Trophoblast cell (in vitro differentiated cells and primary cell): ENCODE measurements at regions not wholly inside any gene's neighbourhood (a gene's known extent, or its start where the extent isn't known, plus 50 kb on each side); places are given as distances from the start of the nearest gene placed in this dataset.
A peak's percentile ranks its signal among the peaks of the same experiment; 100 is the strongest.

Experiments used
- DNase-seq, 2 donors: peaks; one replicate each; pipeline ENCODE4 v3.0.0-alpha.2; 2016
- H2AFZ ChIP-seq: 2 replicates; pipeline ENCODE4 v1.6.1; 2013; ENCODE audit warnings: low read length, moderate library complexity, mild to moderate bottlenecking; ENCODE audit not compliant: insufficient read depth, poor library complexity
- H2AK5ac ChIP-seq: 2 replicates; pipeline ENCODE4 v1.6.1; 2013; ENCODE audit warnings: mild to moderate bottlenecking, low read length
- H2BK120ac ChIP-seq: 2 replicates; pipeline ENCODE4 v1.6.1; 2013; ENCODE audit warnings: low read length, mild to moderate bottlenecking, moderate library complexity; ENCODE audit not compliant: insufficient read depth, poor library complexity
- H2BK12ac ChIP-seq: 2 replicates; pipeline ENCODE4 v1.6.1; 2013; ENCODE audit warnings: mild to moderate bottlenecking, low read length, moderate library complexity
- H2BK5ac ChIP-seq: 2 replicates; pipeline ENCODE4 v1.6.1; 2013; ENCODE audit warnings: low read length, low read depth, moderate library complexity, mild to moderate bottlenecking; ENCODE audit not compliant: poor library complexity
- H3K14ac ChIP-seq: 2 replicates; pipeline ENCODE4 v1.6.1; 2013; ENCODE audit warnings: mild to moderate bottlenecking, low read length
- H3K18ac ChIP-seq: 2 replicates; pipeline ENCODE4 v1.6.1; 2013; ENCODE audit warnings: mild to moderate bottlenecking, low read length
- H3K23ac ChIP-seq: 2 replicates; pipeline ENCODE4 v1.6.1; 2013; ENCODE audit warnings: low read length
- H3K27ac ChIP-seq: 2 replicates; pipeline ENCODE4 v1.5.1; 2013; ENCODE audit warnings: low read depth, mild to moderate bottlenecking, inconsistent platforms, low read length, moderate library complexity
- H3K27me3 ChIP-seq: 2 replicates; pipeline ENCODE4 v1.6.1; 2013; ENCODE audit warnings: inconsistent platforms, mild to moderate bottlenecking, low read length, moderate library complexity; ENCODE audit not compliant: insufficient read depth
- H3K36me3 ChIP-seq, 2 experiments: 1 replicate in 1 of 2; 2 replicates in 1 of 2; pipeline ENCODE4 v1.6.1; 2013; ENCODE audit warnings: low read length in 2 of 2, mild to moderate bottlenecking in 2 of 2, moderate library complexity in 1 of 2; ENCODE audit not compliant: insufficient read depth in 2 of 2, control insufficient read depth in 1 of 2
- H3K4ac ChIP-seq: 2 replicates; pipeline ENCODE4 v1.6.1; 2013; ENCODE audit warnings: low read depth, mild to moderate bottlenecking, low read length, moderate library complexity
- H3K4me1 ChIP-seq, 2 experiments: 1 replicate in 1 of 2; 2 replicates in 1 of 2; pipeline ENCODE4 v1.6.1; 2013; ENCODE audit warnings: low read length in 2 of 2, mild to moderate bottlenecking in 2 of 2, moderate library complexity in 1 of 2; ENCODE audit not compliant: insufficient read depth in 2 of 2, control insufficient read depth in 1 of 2
- H3K4me2 ChIP-seq: 2 replicates; pipeline ENCODE4 v1.6.1; 2013; ENCODE audit warnings: inconsistent platforms, mild to moderate bottlenecking, low read length, moderate library complexity
- H3K4me3 ChIP-seq: 2 replicates; pipeline ENCODE4 v1.5.1; 2013; ENCODE audit warnings: mild to moderate bottlenecking, low read depth, low read length, inconsistent platforms
- H3K79me1 ChIP-seq: one replicate; pipeline ENCODE4 v1.6.1; 2013; ENCODE audit warnings: low read length
- H3K79me2 ChIP-seq: 2 replicates; pipeline ENCODE4 v1.6.1; 2013; ENCODE audit warnings: low read length, mild to moderate bottlenecking; ENCODE audit not compliant: control insufficient read depth, insufficient read depth, poor library complexity
- H3K9ac ChIP-seq: 2 replicates; pipeline ENCODE4 v1.6.1; 2013; ENCODE audit warnings: mild to moderate bottlenecking, low read length
- H3K9me3 ChIP-seq: 2 replicates; pipeline ENCODE4 v1.6.1; 2013; ENCODE audit warnings: low read depth, mild to moderate bottlenecking, control low read depth, inconsistent platforms, low read length; ENCODE audit not compliant: insufficient read depth
- H4K12ac ChIP-seq: 2 replicates; pipeline ENCODE4 v1.6.1; 2013; ENCODE audit warnings: low read depth, mild to moderate bottlenecking, low read length, moderate library complexity
- H4K8ac ChIP-seq: 2 replicates; pipeline ENCODE4 v1.6.1; 2013; ENCODE audit warnings: low read depth, mild to moderate bottlenecking, low read length, moderate library complexity
- H4K91ac ChIP-seq: one replicate; pipeline ENCODE4 v1.6.1; 2013; ENCODE audit warnings: low read depth, mild to moderate bottlenecking, low read length, moderate library complexity
- WGBS: extraction: QIAGEN DNeasy Blood & Tissue Kit; methylation state at CpG from one replicate; pipeline ENCODE4 v1.1.7; 2013; ENCODE audit warnings: missing lambda C conversion rate; ENCODE audit not compliant: insufficient read length, insufficient coverage; ENCODE audit errors: extremely low coverage; 5-methylcytosine and 5-hydroxymethylcytosine counted together

DNA sequence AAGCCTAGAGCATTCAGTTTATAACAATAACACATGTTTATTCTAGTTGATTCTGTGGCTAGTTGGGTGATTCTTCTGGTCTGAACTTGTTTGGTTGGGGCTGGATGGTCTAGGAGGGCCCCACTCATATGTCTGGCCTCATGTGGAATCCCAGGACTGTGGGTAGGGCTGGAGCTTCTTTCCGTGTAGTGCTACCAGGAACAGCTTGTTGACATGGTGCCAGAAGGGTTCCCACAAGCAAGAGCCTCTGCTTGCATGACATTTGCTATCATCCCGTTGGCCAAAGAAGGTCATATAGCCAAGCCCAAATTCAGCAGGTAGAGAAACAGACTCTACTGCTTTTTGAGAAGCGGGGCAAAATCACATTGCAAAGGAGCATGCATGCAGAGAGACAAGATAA is 67.6 kb upstream of the PPP2R5A start:
- no peak overlapping the region for H2BK120ac ChIP-seq
- no peak for DNase-seq

GRCh38 chr1:212218065-212218464 is 67.1 kb upstream of the PPP2R5A start:
- no CpG with 5 or more reads among the region's 4 CpGs for WGBS
- no peaks in the 10 kb centered on the region for H3K36me3 ChIP-seq

More for the DNA sequence above, 67.6 kb upstream of the PPP2R5A start:
- no peak overlapping the region for H2BK5ac ChIP-seq
- no peak overlapping the region for H3K9ac ChIP-seq
- no peak overlapping the region for H4K91ac ChIP-seq
- H3K4me3 ChIP-seq = no peak overlapping the region
- H3K4ac ChIP-seq = no peak overlapping the region
- H3K23ac ChIP-seq = no peak overlapping the region
- H3K36me3 ChIP-seq = no peaks in the 10 kb centered on the region
- WGBS = no CpG with 5 or more reads among the region's 3 CpGs
- H3K27ac ChIP-seq = no peak overlapping the region
- peaks cover 2 to 4% of the 10 kb centered on the region in 2 experiments for H3K4me1 ChIP-seq
- H3K27me3 ChIP-seq = no peaks in the 10 kb centered on the region
- no peak overlapping the region for H3K4me2 ChIP-seq
- no peak overlapping the region for H3K18ac ChIP-seq
- no peak overlapping the region for H2AK5ac ChIP-seq
- no peak overlapping the region for H2AFZ ChIP-seq
- H3K9me3 ChIP-seq = no peaks in the 10 kb centered on the region
- no peak overlapping the region for H4K12ac ChIP-seq
- no peak overlapping the region for H3K14ac ChIP-seq
- no peak overlapping the region for H4K8ac ChIP-seq
- no peaks in the 10 kb centered on the region for H3K79me1 ChIP-seq
- H2BK12ac ChIP-seq = no peak overlapping the region
- no peaks in the 10 kb centered on the region for H3K79me2 ChIP-seq

DNA sequence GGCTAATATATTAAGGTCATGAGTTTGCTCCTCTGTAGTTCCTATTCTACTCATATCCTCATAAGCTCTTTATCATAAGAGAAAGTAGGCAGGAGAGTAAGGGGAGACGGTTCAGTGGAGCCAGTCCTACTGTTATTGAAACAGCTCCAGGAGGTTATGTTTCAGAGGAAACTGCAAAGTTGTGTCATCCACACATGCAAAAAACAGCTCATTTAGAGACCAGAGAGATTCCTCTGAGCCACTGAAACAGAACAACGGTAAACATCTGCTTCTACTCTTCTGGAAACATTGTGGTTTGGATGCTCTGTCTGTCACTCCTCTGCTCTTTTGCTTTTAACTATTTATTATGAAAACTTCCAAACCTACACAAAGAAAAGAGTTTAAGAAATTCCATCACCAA is 66.3 kb upstream of the PPP2R5A start:
- Histone ChIP-seq H3K18ac (no peak overlapping the region), H3K14ac (no peak overlapping the region), H2BK5ac (no peak overlapping the region), H2AK5ac (no peak overlapping the region), H4K91ac (no peak overlapping the region), H4K12ac (no peak overlapping the region), H3K4me3 (no peak overlapping the region), H3K36me3 (no peaks in the 10 kb centered on the region), H3K9ac (no peak overlapping the region), H2BK120ac (no peak overlapping the region), H3K9me3 (no peaks in the 10 kb centered on the region), H4K8ac (no peak overlapping the region), H3K4me1 (peaks cover 2 to 4% of the 10 kb centered on the region in 2 experiments), H3K79me2 (no peaks in the 10 kb centered on the region), H3K27me3 (no peaks in the 10 kb centered on the region), H3K27ac (no peak overlapping the region), H3K79me1 (no peaks in the 10 kb centered on the region), H3K4me2 (no peak overlapping the region), H2AFZ (no peak overlapping the region), H2BK12ac (no peak overlapping the region), H3K23ac (no peak overlapping the region), H3K4ac (no peak overlapping the region)
- WGBS = no CpG with 5 or more reads among the region's 2 CpGs
- DNase-seq = no peak

More at GRCh38 chr1:212218065-212218464, 67.1 kb upstream of the PPP2R5A start:
- H2AK5ac ChIP-seq = no peak overlapping the region
- no peaks in the 10 kb centered on the region for H3K27me3 ChIP-seq
- no peak overlapping the region for H3K27ac ChIP-seq
- H3K4me3 ChIP-seq = no peak overlapping the region
- no peak overlapping the region for H3K23ac ChIP-seq
- H2BK120ac ChIP-seq = no peak overlapping the region
- H4K91ac ChIP-seq = no peak overlapping the region
- no peaks in the 10 kb centered on the region for H3K79me2 ChIP-seq
- no peak overlapping the region for H2BK5ac ChIP-seq
- no peaks in the 10 kb centered on the region for H3K79me1 ChIP-seq
- H4K8ac ChIP-seq = no peak overlapping the region
- no peak overlapping the region for H3K14ac ChIP-seq
- peaks cover 2 to 4% of the 10 kb centered on the region in 2 experiments for H3K4me1 ChIP-seq
- no peaks in the 10 kb centered on the region for H3K9me3 ChIP-seq
- H3K18ac ChIP-seq = no peak overlapping the region
- H3K9ac ChIP-seq = no peak overlapping the region
- no peak overlapping the region for H3K4ac ChIP-seq
- no peak overlapping the region for H3K4me2 ChIP-seq
- no peak overlapping the region for H2BK12ac ChIP-seq
- no peak for DNase-seq
- no peak overlapping the region for H2AFZ ChIP-seq
- no peak overlapping the region for H4K12ac ChIP-seq

DNA sequence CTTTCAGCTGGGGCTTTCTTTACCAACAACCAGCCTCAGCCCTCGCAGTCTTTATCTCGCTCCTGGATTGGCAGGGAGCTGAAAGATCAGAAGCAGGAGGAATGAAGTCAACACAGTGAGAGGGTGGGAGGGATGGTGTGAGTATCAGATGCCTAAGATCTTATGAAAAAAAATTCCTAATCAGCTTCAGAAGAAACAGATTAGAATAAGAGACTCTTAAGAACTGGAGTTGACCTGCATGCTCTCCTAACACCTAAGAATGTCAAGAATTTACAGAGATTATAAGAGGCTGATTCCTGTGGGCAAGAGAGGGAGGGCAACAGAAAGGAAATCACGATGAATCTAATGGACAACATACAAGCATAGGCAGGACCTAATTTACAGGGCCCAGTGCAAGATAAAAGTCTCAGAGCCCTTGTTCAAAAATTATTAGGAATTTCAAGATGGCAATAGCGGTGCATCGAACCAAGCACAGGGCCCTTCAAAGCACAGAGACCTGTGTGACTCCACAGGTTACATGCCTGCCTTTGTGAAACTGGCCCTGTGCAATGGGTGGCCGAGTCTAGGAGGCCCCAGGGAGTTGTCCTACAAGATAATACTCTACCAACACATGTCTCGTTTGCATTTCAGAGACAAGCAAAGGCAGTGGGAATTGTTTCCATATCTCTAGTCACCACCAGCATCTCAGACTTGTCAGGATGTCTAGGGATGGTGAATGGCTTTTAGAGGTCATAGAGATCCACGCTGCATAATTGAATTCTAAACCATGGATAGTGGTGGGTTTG is 65.3 kb upstream of the PPP2R5A start:
- peak; percentile 67 to 88 for DNase-seq
- Histone ChIP-seq H2BK5ac (no peak overlapping the region), H2BK12ac (no peak overlapping the region), H3K4ac (no peak overlapping the region), H3K27me3 (no peaks in the 10 kb centered on the region), H2BK120ac (no peak overlapping the region), H3K23ac (no peak overlapping the region), H3K79me1 (no peaks in the 10 kb centered on the region), H3K9me3 (no peaks in the 10 kb centered on the region), H2AFZ (no peak overlapping the region), H3K4me2 (no peak overlapping the region), H2AK5ac (no peak overlapping the region), H3K14ac (no peak overlapping the region), H3K4me3 (no peak overlapping the region), H3K9ac (no peak overlapping the region), H4K91ac (no peak overlapping the region), H3K27ac (no peak overlapping the region), H3K18ac (no peak overlapping the region), H4K8ac (no peak overlapping the region), H3K79me2 (no peaks in the 10 kb centered on the region), H4K12ac (no peak overlapping the region), H3K36me3 (no peaks in the 10 kb centered on the region), H3K4me1 (peaks cover 2 to 4% of the 10 kb centered on the region in 2 experiments)
- WGBS = no CpG with 5 or more reads among the region's 8 CpGs
